D721Med (cell line): ENCODE measurements at regions not wholly inside any gene's neighbourhood (a gene's known extent, or its start where the extent isn't known, plus 50 kb on each side); places are given as distances from the start of the nearest gene placed in this dataset.
"Not testable (repeated sequence)": the region's sequence is repeated elsewhere in the genome, so short reads cannot be mapped to it uniquely, and the experiment has no call there.

ENCODE experiments used
- DNase-seq: peaks from one replicate; pipeline ENCODE4 v3.0.0; 2011; ENCODE audit warnings: low spot score; ENCODE audit not compliant: insufficient read length
- FAIRE-seq: peaks from 2 replicates; lab custom pipeline; 2011; peaks lifted over from hg19 to GRCh38; lab: Jason Lieb, UNC
- CTCF ChIP-seq: IDR thresholded peaks from 2 replicates; pipeline ENCODE4 v1.5.1; 2012; ENCODE audit warnings: mild to moderate bottlenecking, control low read depth; ENCODE audit not compliant: insufficient read depth; ENCODE audit errors: missing control alignments

GRCh38 chr5:67549296-67549618 lies 352.7 kb upstream of the CD180 start:
- TF ChIP-seq CTCF = no peak
- DNase-seq = no peak
- FAIRE-seq = no peak

- no peak for FAIRE-seq
- no peak for TF ChIP-seq CTCF
- DNase-seq = no peak
These were observed 352.1 kb upstream of the CD180 start for GRCh38 chr5:67548520-67549295.

GRCh38 chr5:67547682-67548081 lies 351.1 kb upstream of the CD180 start:
- DNase-seq = no peak
- FAIRE-seq = no peak
- no peak for TF ChIP-seq CTCF

GRCh38 chr5:67544942-67545341 lies 348.3 kb upstream of the CD180 start:
- DNase-seq, FAIRE-seq: not testable (repeated sequence)

- DNase-seq = no peak
- no peak for FAIRE-seq
- no peak for TF ChIP-seq CTCF
These were observed 347.2 kb upstream of the CD180 start for GRCh38 chr5:67543720-67544270.

- no peak for FAIRE-seq
These were observed 345.9 kb upstream of the CD180 start for GRCh38 chr5:67542479-67542878.

GRCh38 chr5:67541875-67542274 lies 345.3 kb upstream of the CD180 start:
- FAIRE-seq = no peak

More at GRCh38 chr5:67542479-67542878, 345.9 kb upstream of the CD180 start:
- no peak for DNase-seq
- no peak for TF ChIP-seq CTCF

More at GRCh38 chr5:67541875-67542274, 345.3 kb upstream of the CD180 start:
- no peak for TF ChIP-seq CTCF
- DNase-seq = no peak
